ENCODE measurements at regions not wholly inside any gene's neighbourhood (a gene's known extent, or its start where the extent isn't known, plus 50 kb on each side); places are given as distances from the start of the nearest gene placed in this dataset.

DNA sequence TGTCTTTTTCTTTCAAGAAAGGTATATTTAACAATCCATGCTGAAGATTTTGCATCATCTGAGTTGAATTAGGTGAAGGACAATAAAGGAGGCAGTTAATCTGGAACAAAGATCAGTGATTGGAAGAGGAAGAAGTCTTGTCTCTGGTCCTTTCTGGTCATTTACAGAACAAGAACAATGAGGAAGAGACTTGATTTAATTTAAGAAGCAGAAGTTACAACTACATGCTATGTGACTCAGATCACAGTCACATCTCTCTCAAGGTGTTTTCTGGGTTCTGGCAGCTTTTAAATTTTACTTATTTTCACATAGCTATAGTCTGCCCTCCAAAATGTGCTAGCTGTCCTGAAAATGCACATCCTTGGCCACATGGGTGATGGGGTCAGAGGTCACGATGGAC is 53.5 kb upstream of the DEK start:
- TF ChIP-seq, protein P1, sequence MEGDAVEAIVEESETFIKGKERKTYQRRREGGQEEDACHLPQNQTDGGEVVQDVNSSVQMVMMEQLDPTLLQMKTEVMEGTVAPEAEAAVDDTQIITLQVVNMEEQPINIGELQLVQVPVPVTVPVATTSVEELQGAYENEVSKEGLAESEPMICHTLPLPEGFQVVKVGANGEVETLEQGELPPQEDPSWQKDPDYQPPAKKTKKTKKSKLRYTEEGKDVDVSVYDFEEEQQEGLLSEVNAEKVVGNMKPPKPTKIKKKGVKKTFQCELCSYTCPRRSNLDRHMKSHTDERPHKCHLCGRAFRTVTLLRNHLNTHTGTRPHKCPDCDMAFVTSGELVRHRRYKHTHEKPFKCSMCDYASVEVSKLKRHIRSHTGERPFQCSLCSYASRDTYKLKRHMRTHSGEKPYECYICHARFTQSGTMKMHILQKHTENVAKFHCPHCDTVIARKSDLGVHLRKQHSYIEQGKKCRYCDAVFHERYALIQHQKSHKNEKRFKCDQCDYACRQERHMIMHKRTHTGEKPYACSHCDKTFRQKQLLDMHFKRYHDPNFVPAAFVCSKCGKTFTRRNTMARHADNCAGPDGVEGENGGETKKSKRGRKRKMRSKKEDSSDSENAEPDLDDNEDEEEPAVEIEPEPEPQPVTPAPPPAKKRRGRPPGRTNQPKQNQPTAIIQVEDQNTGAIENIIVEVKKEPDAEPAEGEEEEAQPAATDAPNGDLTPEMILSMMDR (conservative IDR thresholded peaks at IDR 0.05): no peak
- TF ChIP-seq EZH2 (IDR thresholded peaks at IDR 0.05; ENCODE audit: low read depth): no peak
